ENCODE measurements at regions not wholly inside any gene's neighbourhood (a gene's known extent, or its start where the extent isn't known, plus 50 kb on each side); places are given as distances from the start of the nearest gene placed in this dataset.

DNA sequence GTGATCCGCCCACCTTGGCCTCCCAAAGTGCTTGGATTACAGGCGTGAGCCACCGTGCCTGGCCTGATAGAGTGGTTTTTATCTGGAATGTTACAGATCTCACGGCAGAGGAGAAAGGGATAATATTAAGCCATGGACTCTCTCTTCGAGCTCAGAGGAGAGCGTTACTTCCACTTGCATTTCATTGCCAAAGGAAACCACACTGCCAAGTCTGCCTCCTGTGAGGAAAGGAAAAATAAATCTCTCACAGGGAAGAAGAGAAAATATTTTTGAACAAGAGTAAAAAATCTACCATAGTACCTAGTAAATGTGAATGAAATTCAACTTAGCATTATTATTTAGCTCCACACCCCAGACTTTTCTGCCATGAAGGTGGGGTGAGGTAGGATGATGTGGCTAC is 319.2 kb upstream of the PRICKLE1 start:
- TF ChIP-seq, protein P1, sequence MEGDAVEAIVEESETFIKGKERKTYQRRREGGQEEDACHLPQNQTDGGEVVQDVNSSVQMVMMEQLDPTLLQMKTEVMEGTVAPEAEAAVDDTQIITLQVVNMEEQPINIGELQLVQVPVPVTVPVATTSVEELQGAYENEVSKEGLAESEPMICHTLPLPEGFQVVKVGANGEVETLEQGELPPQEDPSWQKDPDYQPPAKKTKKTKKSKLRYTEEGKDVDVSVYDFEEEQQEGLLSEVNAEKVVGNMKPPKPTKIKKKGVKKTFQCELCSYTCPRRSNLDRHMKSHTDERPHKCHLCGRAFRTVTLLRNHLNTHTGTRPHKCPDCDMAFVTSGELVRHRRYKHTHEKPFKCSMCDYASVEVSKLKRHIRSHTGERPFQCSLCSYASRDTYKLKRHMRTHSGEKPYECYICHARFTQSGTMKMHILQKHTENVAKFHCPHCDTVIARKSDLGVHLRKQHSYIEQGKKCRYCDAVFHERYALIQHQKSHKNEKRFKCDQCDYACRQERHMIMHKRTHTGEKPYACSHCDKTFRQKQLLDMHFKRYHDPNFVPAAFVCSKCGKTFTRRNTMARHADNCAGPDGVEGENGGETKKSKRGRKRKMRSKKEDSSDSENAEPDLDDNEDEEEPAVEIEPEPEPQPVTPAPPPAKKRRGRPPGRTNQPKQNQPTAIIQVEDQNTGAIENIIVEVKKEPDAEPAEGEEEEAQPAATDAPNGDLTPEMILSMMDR (IDR thresholded peaks at IDR 0.05) = no peak
- TF ChIP-seq POLR2A (IDR thresholded peaks at IDR 0.05) = no peak
